ENCODE measurements at regions not wholly inside any gene's neighbourhood (a gene's known extent, or its start where the extent isn't known, plus 50 kb on each side); places are given as distances from the start of the nearest gene placed in this dataset.
"Not testable (repeated sequence)": the region's sequence is repeated elsewhere in the genome, so short reads cannot be mapped to it uniquely, and the experiment has no call there.

DNA sequence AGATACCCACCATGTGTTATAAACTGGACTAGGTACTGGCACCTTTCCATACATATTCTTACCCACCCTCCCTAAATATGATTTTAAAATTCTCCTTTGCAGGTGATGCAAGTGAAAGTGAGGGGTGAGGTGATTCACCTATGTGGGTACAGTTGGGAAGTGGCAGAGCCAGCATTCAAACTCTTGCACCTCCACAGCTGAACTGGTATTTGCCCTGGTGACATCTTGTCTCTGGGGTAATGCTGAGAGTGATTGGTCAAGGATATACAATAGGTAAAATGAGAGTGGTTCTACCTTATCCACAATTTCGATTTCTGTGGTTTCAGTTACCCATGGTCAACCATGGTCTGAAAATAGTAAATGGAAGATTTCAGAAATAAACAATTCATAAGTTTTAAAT is 288.2 kb downstream of the MIAT start:
- no peak for FAIRE-seq
- TF ChIP-seq, protein P1, sequence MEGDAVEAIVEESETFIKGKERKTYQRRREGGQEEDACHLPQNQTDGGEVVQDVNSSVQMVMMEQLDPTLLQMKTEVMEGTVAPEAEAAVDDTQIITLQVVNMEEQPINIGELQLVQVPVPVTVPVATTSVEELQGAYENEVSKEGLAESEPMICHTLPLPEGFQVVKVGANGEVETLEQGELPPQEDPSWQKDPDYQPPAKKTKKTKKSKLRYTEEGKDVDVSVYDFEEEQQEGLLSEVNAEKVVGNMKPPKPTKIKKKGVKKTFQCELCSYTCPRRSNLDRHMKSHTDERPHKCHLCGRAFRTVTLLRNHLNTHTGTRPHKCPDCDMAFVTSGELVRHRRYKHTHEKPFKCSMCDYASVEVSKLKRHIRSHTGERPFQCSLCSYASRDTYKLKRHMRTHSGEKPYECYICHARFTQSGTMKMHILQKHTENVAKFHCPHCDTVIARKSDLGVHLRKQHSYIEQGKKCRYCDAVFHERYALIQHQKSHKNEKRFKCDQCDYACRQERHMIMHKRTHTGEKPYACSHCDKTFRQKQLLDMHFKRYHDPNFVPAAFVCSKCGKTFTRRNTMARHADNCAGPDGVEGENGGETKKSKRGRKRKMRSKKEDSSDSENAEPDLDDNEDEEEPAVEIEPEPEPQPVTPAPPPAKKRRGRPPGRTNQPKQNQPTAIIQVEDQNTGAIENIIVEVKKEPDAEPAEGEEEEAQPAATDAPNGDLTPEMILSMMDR (IDR thresholded peaks at IDR 0.05; ENCODE audit: insufficient read depth, missing control alignments): no peak

DNA sequence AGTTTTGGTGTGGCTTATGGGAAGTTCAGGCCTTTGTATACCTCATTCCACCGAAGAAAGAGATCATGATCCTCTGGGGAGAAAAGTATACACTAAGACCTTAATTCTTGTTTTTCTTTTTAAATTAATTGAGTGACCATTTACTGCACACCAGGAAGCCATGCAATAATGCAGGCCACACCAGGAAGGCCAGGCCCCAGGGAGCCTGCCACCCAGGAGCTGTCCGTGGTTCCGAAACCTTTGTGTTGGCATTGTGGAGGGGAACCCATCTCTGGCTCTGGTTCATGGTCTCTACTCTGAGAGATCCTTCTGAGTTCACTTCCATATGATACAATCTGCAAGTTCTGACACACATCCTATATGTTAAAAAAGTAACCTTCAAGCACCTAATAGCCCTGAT is 291.8 kb downstream of the MIAT start:
- FAIRE-seq (no peak), DNase-seq (ENCODE audit: insufficient read length, low spot score) (no peak)
- TF ChIP-seq, protein P1 (IDR thresholded peaks at IDR 0.05; ENCODE audit: insufficient read depth, missing control alignments): no peak

More for the DNA sequence above, 288.2 kb downstream of the MIAT start:
- DNase-seq (ENCODE audit: insufficient read length, low spot score): no peak

DNA sequence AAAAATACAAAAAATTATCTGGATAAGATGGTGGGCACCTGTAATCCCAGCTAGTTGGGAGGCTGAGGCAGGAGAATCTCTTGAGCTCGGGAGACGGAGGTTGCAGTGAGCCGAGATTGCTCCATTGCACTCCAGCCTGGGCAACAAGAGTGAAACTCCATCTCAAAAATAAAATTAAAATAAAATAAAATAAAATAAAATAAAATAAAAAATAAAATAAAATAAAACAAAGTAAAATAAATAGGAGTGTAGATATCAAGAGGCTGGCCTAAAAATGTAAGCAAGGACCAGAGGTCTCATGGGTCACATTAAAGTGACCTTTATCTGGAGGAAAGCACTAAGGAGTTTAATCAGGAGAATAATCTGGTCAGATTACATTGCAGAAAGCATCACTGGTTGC is 293.8 kb downstream of the MIAT start:
- DNase-seq (ENCODE audit: insufficient read length, low spot score); FAIRE-seq: not testable (repeated sequence)

DNA sequence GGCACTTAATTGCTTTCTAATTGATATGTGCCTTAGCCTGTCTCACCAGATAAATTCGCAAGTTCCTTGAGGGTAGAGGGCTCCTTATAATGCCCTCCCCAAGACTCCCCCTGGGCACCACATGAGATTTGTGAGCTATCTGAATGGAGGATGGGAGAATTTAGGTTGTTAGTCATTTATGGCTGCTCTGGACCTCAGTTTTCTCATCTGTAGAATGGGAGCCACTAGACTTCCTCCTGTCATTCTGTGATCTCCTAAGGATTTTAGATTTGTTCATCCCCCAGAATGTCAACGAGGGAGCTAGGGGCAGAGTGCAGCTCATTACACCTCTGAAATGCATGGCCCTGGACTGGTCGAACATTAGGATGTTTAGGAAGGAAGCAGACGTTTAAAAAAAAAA is 294.6 kb downstream of the MIAT start:
- DNase-seq (ENCODE audit: insufficient read length, low spot score) (no peak), FAIRE-seq (no peak)
- TF ChIP-seq, protein P1 (IDR thresholded peaks at IDR 0.05; ENCODE audit: insufficient read depth, missing control alignments): no peak

DNA sequence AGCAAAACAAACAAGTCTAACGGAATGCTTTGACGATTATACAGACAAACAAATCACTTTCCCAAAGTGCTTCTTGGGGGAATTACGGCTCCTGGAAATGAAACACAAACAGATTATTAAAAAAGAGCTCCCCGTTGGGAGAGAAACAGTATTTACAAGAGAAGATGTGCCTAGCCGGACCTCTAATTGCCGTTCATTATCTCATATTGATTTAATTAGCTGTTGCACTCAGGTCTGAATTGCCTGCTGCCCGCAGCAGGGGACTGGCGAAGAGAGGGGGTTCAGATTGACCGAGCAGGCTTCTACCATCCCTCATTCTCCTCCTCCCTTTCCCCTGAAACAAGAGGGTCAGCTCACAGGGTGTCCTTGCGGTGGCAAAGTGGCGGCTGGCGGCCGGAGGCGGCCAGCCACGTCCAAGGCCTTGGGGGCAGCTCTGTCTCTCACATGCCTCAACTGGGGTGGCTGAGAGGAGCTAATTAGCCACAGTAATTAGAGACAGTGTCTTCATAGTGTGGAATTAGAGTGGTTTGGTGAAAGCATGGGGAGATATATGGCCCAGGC is 295.1 kb downstream of the MIAT start:
- TF ChIP-seq, protein P1 (IDR thresholded peaks at IDR 0.05; ENCODE audit: insufficient read depth, missing control alignments): no peak
- DNase-seq (ENCODE audit: insufficient read length, low spot score) (no peak), FAIRE-seq (no peak)

DNA sequence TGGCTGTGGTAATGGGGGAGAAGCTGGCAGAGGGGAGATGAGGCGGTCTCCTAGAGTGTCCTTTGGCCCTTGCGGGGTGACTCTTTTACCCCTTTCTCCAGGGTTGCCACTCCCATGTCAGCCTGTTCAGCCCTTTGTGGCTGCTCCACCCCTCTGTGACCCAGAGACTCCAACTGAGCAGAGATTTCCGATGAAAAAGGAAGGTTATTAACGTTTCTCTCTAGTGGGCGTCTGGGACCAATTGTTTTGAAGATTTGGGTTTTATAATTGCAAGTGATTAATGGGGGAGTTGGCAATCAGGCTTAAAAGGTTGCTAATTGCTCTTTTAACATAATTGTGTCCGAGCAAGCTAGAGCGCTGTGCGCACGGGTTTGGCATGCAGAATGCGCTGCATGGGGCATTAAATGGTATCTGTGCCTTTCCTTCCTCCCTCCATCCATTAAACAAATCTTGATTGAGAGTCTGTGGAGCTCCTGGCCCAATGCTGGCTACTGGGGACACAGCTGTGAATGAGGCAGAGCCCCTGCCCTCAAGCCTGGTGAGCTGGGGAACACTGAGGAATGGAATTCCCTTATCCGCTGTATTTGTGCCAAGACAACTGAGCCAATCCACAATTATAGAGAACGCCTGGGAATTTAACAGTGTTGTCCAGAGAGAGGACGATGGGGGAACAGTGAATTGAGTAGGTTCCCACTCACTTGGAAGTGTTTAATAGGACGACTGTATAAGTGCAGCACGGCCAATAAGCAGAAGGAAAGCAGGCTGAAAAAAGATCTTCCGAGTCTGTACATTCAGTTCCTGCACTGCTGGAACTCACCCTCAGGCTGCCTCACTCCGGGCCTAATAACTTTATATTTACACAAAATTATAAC is 295.9 kb downstream of the MIAT start:
- no peak for DNase-seq (ENCODE audit: insufficient read length, low spot score)
- TF ChIP-seq, protein P1 (IDR thresholded peaks at IDR 0.05; ENCODE audit: insufficient read depth, missing control alignments): no peak
- no peak for FAIRE-seq

GRCh38 chr22:26956371-26956770 is 299.0 kb downstream of the MIAT start:
- TF ChIP-seq, protein P1 (IDR thresholded peaks at IDR 0.05; ENCODE audit: insufficient read depth, missing control alignments): no peak
- FAIRE-seq (no peak), DNase-seq (ENCODE audit: insufficient read length, low spot score) (no peak)

Measured in D721Med (cell line).